Trophoblast cell (in vitro differentiated cells and primary cell): ENCODE measurements at regions not wholly inside any gene's neighbourhood (a gene's known extent, or its start where the extent isn't known, plus 50 kb on each side); places are given as distances from the start of the nearest gene placed in this dataset.

Experiments
- DNase-seq, 2 donors: peaks; one replicate each; pipeline ENCODE4 v3.0.0-alpha.2; 2016
- H2AFZ ChIP-seq: 2 replicates; pipeline ENCODE4 v1.6.1; 2013; ENCODE audit warnings: low read length, moderate library complexity, mild to moderate bottlenecking; ENCODE audit not compliant: insufficient read depth, poor library complexity
- H2AK5ac ChIP-seq: 2 replicates; pipeline ENCODE4 v1.6.1; 2013; ENCODE audit warnings: mild to moderate bottlenecking, low read length
- H2BK120ac ChIP-seq: 2 replicates; pipeline ENCODE4 v1.6.1; 2013; ENCODE audit warnings: low read length, mild to moderate bottlenecking, moderate library complexity; ENCODE audit not compliant: insufficient read depth, poor library complexity
- H2BK12ac ChIP-seq: 2 replicates; pipeline ENCODE4 v1.6.1; 2013; ENCODE audit warnings: mild to moderate bottlenecking, low read length, moderate library complexity
- H2BK5ac ChIP-seq: 2 replicates; pipeline ENCODE4 v1.6.1; 2013; ENCODE audit warnings: low read length, low read depth, moderate library complexity, mild to moderate bottlenecking; ENCODE audit not compliant: poor library complexity
- H3K14ac ChIP-seq: 2 replicates; pipeline ENCODE4 v1.6.1; 2013; ENCODE audit warnings: mild to moderate bottlenecking, low read length
- H3K18ac ChIP-seq: 2 replicates; pipeline ENCODE4 v1.6.1; 2013; ENCODE audit warnings: mild to moderate bottlenecking, low read length
- H3K23ac ChIP-seq: 2 replicates; pipeline ENCODE4 v1.6.1; 2013; ENCODE audit warnings: low read length
- H3K27ac ChIP-seq: 2 replicates; pipeline ENCODE4 v1.5.1; 2013; ENCODE audit warnings: low read depth, mild to moderate bottlenecking, inconsistent platforms, low read length, moderate library complexity
- H3K27me3 ChIP-seq: 2 replicates; pipeline ENCODE4 v1.6.1; 2013; ENCODE audit warnings: inconsistent platforms, mild to moderate bottlenecking, low read length, moderate library complexity; ENCODE audit not compliant: insufficient read depth
- H3K36me3 ChIP-seq, 2 experiments: 1 replicate in 1 of 2; 2 replicates in 1 of 2; pipeline ENCODE4 v1.6.1; 2013; ENCODE audit warnings: low read length in 2 of 2, mild to moderate bottlenecking in 2 of 2, moderate library complexity in 1 of 2; ENCODE audit not compliant: insufficient read depth in 2 of 2, control insufficient read depth in 1 of 2
- H3K4ac ChIP-seq: 2 replicates; pipeline ENCODE4 v1.6.1; 2013; ENCODE audit warnings: low read depth, mild to moderate bottlenecking, low read length, moderate library complexity
- H3K4me1 ChIP-seq, 2 experiments: 1 replicate in 1 of 2; 2 replicates in 1 of 2; pipeline ENCODE4 v1.6.1; 2013; ENCODE audit warnings: low read length in 2 of 2, mild to moderate bottlenecking in 2 of 2, moderate library complexity in 1 of 2; ENCODE audit not compliant: insufficient read depth in 2 of 2, control insufficient read depth in 1 of 2
- H3K4me2 ChIP-seq: 2 replicates; pipeline ENCODE4 v1.6.1; 2013; ENCODE audit warnings: inconsistent platforms, mild to moderate bottlenecking, low read length, moderate library complexity
- H3K4me3 ChIP-seq: 2 replicates; pipeline ENCODE4 v1.5.1; 2013; ENCODE audit warnings: mild to moderate bottlenecking, low read depth, low read length, inconsistent platforms
- H3K79me1 ChIP-seq: one replicate; pipeline ENCODE4 v1.6.1; 2013; ENCODE audit warnings: low read length
- H3K79me2 ChIP-seq: 2 replicates; pipeline ENCODE4 v1.6.1; 2013; ENCODE audit warnings: low read length, mild to moderate bottlenecking; ENCODE audit not compliant: control insufficient read depth, insufficient read depth, poor library complexity
- H3K9ac ChIP-seq: 2 replicates; pipeline ENCODE4 v1.6.1; 2013; ENCODE audit warnings: mild to moderate bottlenecking, low read length
- H3K9me3 ChIP-seq: 2 replicates; pipeline ENCODE4 v1.6.1; 2013; ENCODE audit warnings: low read depth, mild to moderate bottlenecking, control low read depth, inconsistent platforms, low read length; ENCODE audit not compliant: insufficient read depth
- H4K12ac ChIP-seq: 2 replicates; pipeline ENCODE4 v1.6.1; 2013; ENCODE audit warnings: low read depth, mild to moderate bottlenecking, low read length, moderate library complexity
- H4K8ac ChIP-seq: 2 replicates; pipeline ENCODE4 v1.6.1; 2013; ENCODE audit warnings: low read depth, mild to moderate bottlenecking, low read length, moderate library complexity
- H4K91ac ChIP-seq: one replicate; pipeline ENCODE4 v1.6.1; 2013; ENCODE audit warnings: low read depth, mild to moderate bottlenecking, low read length, moderate library complexity
- WGBS: extraction: QIAGEN DNeasy Blood & Tissue Kit; methylation state at CpG from one replicate; pipeline ENCODE4 v1.1.7; 2013; ENCODE audit warnings: missing lambda C conversion rate; ENCODE audit not compliant: insufficient read length, insufficient coverage; ENCODE audit errors: extremely low coverage; 5-methylcytosine and 5-hydroxymethylcytosine counted together

DNA sequence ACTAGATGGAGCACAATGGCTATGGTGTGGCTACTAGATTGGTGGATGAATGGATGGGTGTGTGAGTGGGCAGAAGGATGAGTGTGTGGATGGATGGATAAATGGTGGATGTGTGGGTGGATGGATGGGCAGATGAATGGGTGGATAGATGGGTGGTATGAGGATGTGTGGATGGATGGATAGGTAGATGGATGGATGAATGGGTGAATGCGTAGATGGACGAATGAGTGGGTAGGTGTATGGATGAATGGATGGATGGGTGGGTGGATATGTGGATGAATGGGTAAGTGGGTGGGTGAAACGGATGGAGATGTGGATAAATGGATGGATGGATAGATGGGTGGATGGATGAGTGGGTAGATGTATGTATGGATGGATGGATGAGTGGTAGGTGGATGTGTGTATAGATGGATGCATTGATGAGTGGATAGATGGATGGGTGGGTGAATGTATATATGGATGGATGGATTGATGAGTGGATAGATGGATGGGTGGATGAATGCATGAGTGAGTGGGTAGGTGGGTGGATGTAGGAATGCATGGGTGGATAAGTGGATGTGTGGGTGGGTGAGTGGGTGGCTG lies 114.2 kb downstream of the TEX29 start:
- no peak overlapping the region for H3K9ac ChIP-seq
- H3K4me1 ChIP-seq, result no peaks in the 10 kb centered on the region
- no peaks in the 10 kb centered on the region for H3K79me2 ChIP-seq
- no peak overlapping the region for H3K27ac ChIP-seq
- H3K4me3 ChIP-seq, result no peak overlapping the region
- DNase-seq, result no peak
- H3K79me1 ChIP-seq, result no peaks in the 10 kb centered on the region
- no peaks in the 10 kb centered on the region for H3K27me3 ChIP-seq
- H3K4me2 ChIP-seq, result no peak overlapping the region
- H4K8ac ChIP-seq, result no peak overlapping the region
- H2AK5ac ChIP-seq, result no peak overlapping the region
- no peak overlapping the region for H2BK5ac ChIP-seq
- no peak overlapping the region for H2BK120ac ChIP-seq
- no peak overlapping the region for H3K14ac ChIP-seq
- no peak overlapping the region for H2AFZ ChIP-seq
- H3K23ac ChIP-seq, result no peak overlapping the region
- peaks cover 3% of the 10 kb centered on the region for H3K9me3 ChIP-seq
- no peak overlapping the region for H4K91ac ChIP-seq
- H2BK12ac ChIP-seq, result no peak overlapping the region
- 100% methylated on average over 2 of the region's 3 CpGs for WGBS
- H4K12ac ChIP-seq, result no peak overlapping the region
- no peaks in the 10 kb centered on the region for H3K36me3 ChIP-seq
- H3K4ac ChIP-seq, result no peak overlapping the region
- no peak overlapping the region for H3K18ac ChIP-seq

- Histone ChIP-seq H2AK5ac (no peak overlapping the region), H2AFZ (no peak overlapping the region), H4K8ac (no peak overlapping the region)
Observed at GRCh38 chr13:111436446-111436845, 116.0 kb downstream of the TEX29 start.

DNA sequence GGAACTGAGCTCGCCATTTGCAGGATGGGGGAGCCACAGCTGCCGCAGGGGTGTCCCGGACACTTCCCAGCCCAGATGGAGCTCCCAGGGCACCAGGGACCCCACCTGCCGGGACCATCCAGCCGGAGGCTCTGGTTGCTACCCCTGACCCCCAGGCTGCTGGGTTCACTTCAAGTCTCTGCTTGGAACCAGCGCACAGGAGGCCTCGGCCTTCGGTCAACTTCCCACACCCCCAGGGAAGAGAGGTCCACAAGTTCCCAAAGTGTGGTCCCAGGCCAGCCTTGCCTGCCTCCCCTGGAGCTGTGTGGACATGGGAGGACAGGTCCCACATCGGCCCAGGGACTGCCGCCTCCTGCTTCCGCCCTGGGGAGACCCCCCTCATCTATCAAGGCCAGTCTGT lies 117.0 kb downstream of the TEX29 start:
- Histone ChIP-seq H3K27me3 (no peaks in the 10 kb centered on the region), H2AFZ (no peak overlapping the region), H3K14ac (no peak overlapping the region), H3K4me2 (no peak overlapping the region), H3K79me2 (no peaks in the 10 kb centered on the region), H3K4me1 (no peaks in the 10 kb centered on the region), H3K18ac (no peak overlapping the region), H3K79me1 (no peaks in the 10 kb centered on the region), H2BK120ac (no peak overlapping the region), H2BK5ac (no peak overlapping the region), H2BK12ac (no peak overlapping the region), H3K4me3 (no peak overlapping the region), H4K12ac (no peak overlapping the region), H3K4ac (no peak overlapping the region), H2AK5ac (no peak overlapping the region), H3K9me3 (peaks cover 7% of the 10 kb centered on the region), H4K8ac (no peak overlapping the region), H3K36me3 (no peaks in the 10 kb centered on the region), H4K91ac (no peak overlapping the region), H3K23ac (no peak overlapping the region), H3K27ac (no peak overlapping the region), H3K9ac (no peak overlapping the region)
- no CpG with 5 or more reads among the region's 11 CpGs for WGBS
- no peak for DNase-seq

More at GRCh38 chr13:111436446-111436845, 116.0 kb downstream of the TEX29 start:
- Histone ChIP-seq H3K36me3 (no peaks in the 10 kb centered on the region), H4K91ac (no peak overlapping the region), H2BK120ac (no peak overlapping the region), H4K12ac (no peak overlapping the region), H3K4ac (no peak overlapping the region), H3K79me2 (no peaks in the 10 kb centered on the region), H2BK5ac (no peak overlapping the region), H3K27ac (no peak overlapping the region), H3K9ac (no peak overlapping the region), H3K79me1 (no peaks in the 10 kb centered on the region), H2BK12ac (no peak overlapping the region), H3K14ac (no peak overlapping the region), H3K18ac (no peak overlapping the region), H3K4me1 (no peaks in the 10 kb centered on the region), H3K9me3 (peaks cover 3% of the 10 kb centered on the region), H3K27me3 (no peaks in the 10 kb centered on the region), H3K4me3 (no peak overlapping the region), H3K23ac (no peak overlapping the region), H3K4me2 (no peak overlapping the region)
- no peak for DNase-seq
- no CpG with 5 or more reads among the region's 11 CpGs for WGBS

DNA sequence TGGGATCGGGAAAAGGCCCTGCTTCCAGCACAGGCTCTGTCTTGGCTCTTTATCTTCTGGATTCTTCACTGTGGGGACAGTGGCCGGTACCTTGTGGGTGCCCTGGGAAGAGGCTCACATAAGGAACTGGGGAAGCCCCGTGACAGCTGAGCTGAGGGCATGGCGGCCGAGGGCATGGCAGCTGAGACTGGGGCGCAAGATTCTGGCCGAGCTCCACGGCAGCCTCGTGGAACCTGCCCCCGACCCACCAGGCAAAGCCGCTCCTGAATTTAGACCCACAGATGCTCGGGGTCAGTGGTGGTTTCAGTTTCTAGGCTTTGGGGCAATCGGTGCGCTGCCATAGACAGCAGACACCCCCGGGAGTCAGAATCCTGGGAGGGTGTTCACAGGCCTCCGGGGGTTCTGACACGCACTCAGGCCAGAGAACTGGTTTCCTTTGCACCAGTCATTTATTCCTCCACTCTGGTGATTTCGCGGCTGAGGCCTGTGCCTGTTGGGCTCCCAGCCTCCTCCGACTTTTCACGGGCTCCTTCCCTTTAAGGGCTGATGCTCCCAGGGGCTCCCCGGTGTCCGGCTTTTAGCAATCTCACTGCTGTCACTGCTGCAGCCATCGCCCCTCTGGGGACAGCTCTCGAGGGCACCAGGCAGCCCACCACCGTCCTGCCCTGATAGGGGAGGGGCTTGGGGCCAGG lies 117.6 kb downstream of the TEX29 start:
- Histone ChIP-seq H3K27me3 (no peaks in the 10 kb centered on the region), H4K8ac (no peak overlapping the region), H3K36me3 (no peaks in the 10 kb centered on the region), H3K79me2 (no peaks in the 10 kb centered on the region), H3K27ac (no peak overlapping the region), H3K4me1 (no peaks in the 10 kb centered on the region), H3K9me3 (peaks cover 7% of the 10 kb centered on the region), H3K9ac (no peak overlapping the region), H2BK120ac (no peak overlapping the region), H3K14ac (no peak overlapping the region), H2AK5ac (no peak overlapping the region), H2BK12ac (no peak overlapping the region), H2AFZ (no peak overlapping the region), H3K23ac (no peak overlapping the region), H3K4ac (no peak overlapping the region), H3K79me1 (no peaks in the 10 kb centered on the region), H4K12ac (no peak overlapping the region), H3K4me2 (no peak overlapping the region), H2BK5ac (no peak overlapping the region), H3K4me3 (no peak overlapping the region), H4K91ac (no peak overlapping the region), H3K18ac (no peak overlapping the region)
- no peak for DNase-seq
- no CpG with 5 or more reads among the region's 26 CpGs for WGBS
